NCI-H1694 (cell line): ENCODE measurements at regions not wholly inside any gene's neighbourhood (a gene's known extent, or its start where the extent isn't known, plus 50 kb on each side); places are given as distances from the start of the nearest gene placed in this dataset.
A peak's percentile ranks its signal among the peaks of the same experiment; 100 is the strongest.
"Not testable (repeated sequence)": the region's sequence is repeated elsewhere in the genome, so short reads cannot be mapped to it uniquely, and the experiment has no call there.

Source experiments
- DNase-seq: peaks from one replicate; lab custom pipeline; 2025; lab: John Stamatoyannopoulos, UW

- no peak for DNase-seq
These were observed 106.3 kb upstream of the FOXA2 start for GRCh38 chr20:22690616-22691179.

- peak; percentile 40 for DNase-seq
These were observed 107.2 kb upstream of the FOXA2 start for GRCh38 chr20:22691369-22692118.

GRCh38 chr20:22692119-22692475, 107.7 kb upstream of the FOXA2 start:
- DNase-seq = no peak

- DNase-seq = not testable (repeated sequence)
These were observed 108.2 kb upstream of the FOXA2 start for GRCh38 chr20:22692620-22693019.

- DNase-seq = no peak
These were observed 112.4 kb upstream of the FOXA2 start for GRCh38 chr20:22696759-22697158.

- no peak for DNase-seq
These were observed 114.0 kb upstream of the FOXA2 start for GRCh38 chr20:22698259-22698842.

- DNase-seq = no peak
These were observed 115.0 kb upstream of the FOXA2 start for GRCh38 chr20:22699396-22699795.

GRCh38 chr20:22700367-22700766, 116.0 kb upstream of the FOXA2 start:
- DNase-seq = no peak

- no peak for DNase-seq
These were observed 117.4 kb upstream of the FOXA2 start for GRCh38 chr20:22701679-22702308.

- no peak for DNase-seq
These were observed 119.5 kb upstream of the FOXA2 start for GRCh38 chr20:22703843-22704242.

- DNase-seq = no peak
These were observed 127.8 kb upstream of the FOXA2 start for GRCh38 chr20:22711971-22712755.

- no peak for DNase-seq
These were observed 132.5 kb upstream of the FOXA2 start for GRCh38 chr20:22716821-22717351.

- no peak for DNase-seq
These were observed 133.1 kb upstream of the FOXA2 start for GRCh38 chr20:22717466-22717865.

GRCh38 chr20:22719167-22719591, 134.8 kb upstream of the FOXA2 start:
- DNase-seq = no peak

- DNase-seq = no peak
These were observed 135.8 kb upstream of the FOXA2 start for GRCh38 chr20:22720206-22720605.

GRCh38 chr20:22722811-22723210, 138.4 kb upstream of the FOXA2 start:
- DNase-seq = no peak

GRCh38 chr20:22723659-22724058, 139.3 kb upstream of the FOXA2 start:
- no peak for DNase-seq

GRCh38 chr20:22728146-22728745, 143.9 kb upstream of the FOXA2 start:
- DNase-seq = no peak

- no peak for DNase-seq
These were observed 144.8 kb upstream of the FOXA2 start for GRCh38 chr20:22729180-22729579.

- DNase-seq = no peak
These were observed 145.4 kb upstream of the FOXA2 start for GRCh38 chr20:22729616-22730236.

GRCh38 chr20:22732751-22733150, 148.4 kb upstream of the FOXA2 start:
- no peak for DNase-seq
